ENCODE measurements at regions not wholly inside any gene's neighbourhood (a gene's known extent, or its start where the extent isn't known, plus 50 kb on each side); places are given as distances from the start of the nearest gene placed in this dataset.
"Not testable (repeated sequence)": the region's sequence is repeated elsewhere in the genome, so short reads cannot be mapped to it uniquely, and the experiment has no call there.

DNA sequence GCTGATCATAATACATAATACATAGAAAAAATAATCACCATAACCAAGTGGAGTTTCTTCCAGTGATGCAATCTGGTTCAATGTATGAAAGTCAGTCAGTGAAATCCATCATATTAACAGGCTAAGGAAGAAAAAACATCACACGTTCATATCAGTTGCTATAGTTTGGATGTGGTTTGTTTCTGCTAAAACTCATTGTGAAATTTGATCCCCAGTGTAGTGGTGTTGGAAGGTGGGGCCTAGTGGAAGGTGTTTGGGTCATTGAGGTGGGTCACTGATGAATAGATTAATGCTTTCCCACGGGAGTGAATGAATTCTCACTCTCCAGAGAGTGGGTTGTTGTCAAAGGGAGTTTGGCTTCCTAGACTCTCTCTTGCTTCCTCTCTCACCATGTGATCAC lies 84.6 kb upstream of the PTGDR start:
- ATAC-seq (ENCODE audit: low read depth) (no peak), DNase-seq (no peak)
- intact Hi-C loops (cut with micrococcal nuclease), result no loop called here
- POLR2A ChIA-PET, result no interaction called here
- CTCF ChIA-PET, result no interaction called here
- TF ChIP-seq, protein P1, sequence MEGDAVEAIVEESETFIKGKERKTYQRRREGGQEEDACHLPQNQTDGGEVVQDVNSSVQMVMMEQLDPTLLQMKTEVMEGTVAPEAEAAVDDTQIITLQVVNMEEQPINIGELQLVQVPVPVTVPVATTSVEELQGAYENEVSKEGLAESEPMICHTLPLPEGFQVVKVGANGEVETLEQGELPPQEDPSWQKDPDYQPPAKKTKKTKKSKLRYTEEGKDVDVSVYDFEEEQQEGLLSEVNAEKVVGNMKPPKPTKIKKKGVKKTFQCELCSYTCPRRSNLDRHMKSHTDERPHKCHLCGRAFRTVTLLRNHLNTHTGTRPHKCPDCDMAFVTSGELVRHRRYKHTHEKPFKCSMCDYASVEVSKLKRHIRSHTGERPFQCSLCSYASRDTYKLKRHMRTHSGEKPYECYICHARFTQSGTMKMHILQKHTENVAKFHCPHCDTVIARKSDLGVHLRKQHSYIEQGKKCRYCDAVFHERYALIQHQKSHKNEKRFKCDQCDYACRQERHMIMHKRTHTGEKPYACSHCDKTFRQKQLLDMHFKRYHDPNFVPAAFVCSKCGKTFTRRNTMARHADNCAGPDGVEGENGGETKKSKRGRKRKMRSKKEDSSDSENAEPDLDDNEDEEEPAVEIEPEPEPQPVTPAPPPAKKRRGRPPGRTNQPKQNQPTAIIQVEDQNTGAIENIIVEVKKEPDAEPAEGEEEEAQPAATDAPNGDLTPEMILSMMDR (IDR thresholded peaks at IDR 0.05), result no peak
- H3K4me1 Mint-ChIP-seq, result peaks cover 16% of the 10 kb centered on the region
- no peaks in the 10 kb centered on the region for H3K27me3 Mint-ChIP-seq
- H3K27ac Mint-ChIP-seq, result no peak overlapping the region
- H3K36me3 Mint-ChIP-seq (ENCODE audit: low read depth), result peaks cover 3% of the 10 kb centered on the region
- H3K9me3 Mint-ChIP-seq, result peaks cover 10% of the 10 kb centered on the region
- H3K4me3 Mint-ChIP-seq, result no peak overlapping the region

DNA sequence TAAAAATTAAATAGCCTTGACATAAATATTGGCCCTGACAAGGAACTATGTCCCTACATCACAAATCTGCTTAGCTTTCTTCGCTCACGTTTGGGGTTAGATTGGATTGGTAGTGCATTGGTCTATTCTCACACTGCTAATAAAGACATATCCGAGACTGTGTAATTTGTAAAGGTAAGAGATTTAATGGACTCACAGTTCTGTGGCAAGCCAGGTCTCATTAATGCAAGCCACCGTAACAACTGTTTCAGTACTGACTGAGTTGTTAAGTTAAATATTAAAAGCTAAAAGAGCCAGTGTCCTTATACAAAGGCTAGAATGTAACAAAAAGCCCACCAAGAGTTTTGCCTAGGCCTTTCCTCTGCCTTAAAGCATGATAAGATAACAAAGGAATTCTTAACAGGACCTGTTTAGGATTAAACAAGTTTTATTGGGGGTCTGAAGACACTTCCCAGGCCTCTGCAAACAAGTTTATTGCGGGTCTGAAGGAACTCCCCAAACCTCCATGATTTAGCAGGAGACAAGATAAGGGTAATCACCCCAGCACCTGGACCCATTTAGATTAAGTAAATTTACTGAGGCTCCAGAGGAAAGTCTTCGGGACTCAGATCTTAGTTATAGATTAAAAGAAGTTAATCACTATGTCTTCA lies 88.2 kb upstream of the PTGDR start:
- Mint-ChIP-seq H3K36me3 (ENCODE audit: low read depth) (peaks cover 3% of the 10 kb centered on the region), H3K27me3 (no peaks in the 10 kb centered on the region), H3K27ac (no peak overlapping the region), H3K4me1 (peaks cover 33% of the 10 kb centered on the region), H3K4me3 (no peak overlapping the region), H3K9me3 (peaks cover 7% of the 10 kb centered on the region)
- TF ChIP-seq, protein P1 (IDR thresholded peaks at IDR 0.05), result no peak
- POLR2A ChIA-PET, result no interaction called here
- ATAC-seq (ENCODE audit: low read depth), result no peak
- DNase-seq, result no peak
- intact Hi-C loops (cut with micrococcal nuclease), result loop anchor here (5.0 kb wide), 1 partner anchor 373 kb away; the partner anchor contains the start of genes GPR137C and TXNDC16
- CTCF ChIA-PET, result no interaction called here

DNA sequence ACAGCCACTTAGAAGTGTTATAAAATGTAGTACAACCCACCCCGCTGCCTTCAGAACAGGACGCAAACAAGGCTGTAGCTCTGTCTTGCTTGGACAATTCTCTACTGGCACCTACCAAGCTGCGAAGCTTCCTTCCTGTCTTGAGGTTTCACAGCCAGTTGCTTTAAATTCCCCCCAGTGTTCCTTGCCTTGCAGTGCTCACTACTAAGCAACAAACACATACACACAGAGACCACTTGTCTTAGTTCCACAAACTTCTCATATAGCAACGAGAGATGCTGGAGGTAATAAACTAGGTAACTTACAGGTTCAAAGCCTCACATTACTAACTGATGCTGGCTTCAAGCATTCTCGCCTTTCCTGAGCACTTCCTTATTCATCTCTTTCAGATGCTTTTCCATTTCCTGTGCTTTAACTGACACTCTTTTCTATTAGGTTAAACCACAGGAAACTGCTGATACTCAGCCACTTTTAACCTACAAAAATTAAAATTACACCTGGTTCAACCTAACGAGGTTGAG lies 91.5 kb upstream of the PTGDR start:
- ATAC-seq (ENCODE audit: low read depth), result peak; percentile 97
- TF ChIP-seq, protein P1 (IDR thresholded peaks at IDR 0.05), result no peak
- Mint-ChIP-seq H3K27ac (peak overlapping the region; percentile 67), H3K9me3 (peaks cover 11% of the 10 kb centered on the region), H3K27me3 (no peaks in the 10 kb centered on the region), H3K36me3 (ENCODE audit: low read depth) (peaks cover 3% of the 10 kb centered on the region), H3K4me3 (peak overlapping the region; percentile 65), H3K4me1 (peaks cover 41% of the 10 kb centered on the region)
- intact Hi-C loops (cut with micrococcal nuclease), result loop anchor here (1.0 to 5.0 kb wide), 2 partner anchors 13 to 376 kb away; partner anchors contain the start of genes GPR137C and TXNDC16
- DNase-seq, result peak; percentile 20
- ChIA-PET CTCF (no interaction called here), POLR2A (interaction anchor here (1.3 kb wide), 1 partner anchor 149 kb away, joined by 3 read pairs; no protein-coding TSS in a partner anchor)

DNA sequence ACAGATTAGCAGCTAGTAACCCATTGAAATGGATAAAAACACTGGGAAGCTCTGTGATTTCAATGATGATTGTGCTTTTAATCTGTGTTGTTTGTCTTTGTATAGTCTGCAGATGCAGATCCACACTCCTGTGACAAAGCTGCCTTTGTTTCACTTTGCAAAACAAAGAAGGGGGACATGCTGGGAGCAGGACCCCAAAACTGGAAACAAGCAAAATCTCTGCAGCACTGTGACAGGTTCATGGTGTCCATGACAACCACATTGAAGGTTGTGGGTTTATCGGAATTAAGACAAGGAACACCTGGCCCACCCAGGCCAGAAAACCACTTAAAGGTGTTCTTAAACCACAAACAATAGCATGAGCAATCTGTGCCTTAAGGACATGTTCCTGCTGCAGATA lies 95.6 kb upstream of the PTGDR start:
- intact Hi-C loops (cut with micrococcal nuclease); H3K4me3 Mint-ChIP-seq; H3K27me3 Mint-ChIP-seq; H3K36me3 Mint-ChIP-seq (ENCODE audit: low read depth); DNase-seq; CTCF ChIA-PET; ATAC-seq (ENCODE audit: low read depth); POLR2A ChIA-PET; H3K27ac Mint-ChIP-seq: not testable (repeated sequence)
- Mint-ChIP-seq H3K9me3 (peaks cover 15% of the 10 kb centered on the region), H3K4me1 (peaks cover 32% of the 10 kb centered on the region)

DNA sequence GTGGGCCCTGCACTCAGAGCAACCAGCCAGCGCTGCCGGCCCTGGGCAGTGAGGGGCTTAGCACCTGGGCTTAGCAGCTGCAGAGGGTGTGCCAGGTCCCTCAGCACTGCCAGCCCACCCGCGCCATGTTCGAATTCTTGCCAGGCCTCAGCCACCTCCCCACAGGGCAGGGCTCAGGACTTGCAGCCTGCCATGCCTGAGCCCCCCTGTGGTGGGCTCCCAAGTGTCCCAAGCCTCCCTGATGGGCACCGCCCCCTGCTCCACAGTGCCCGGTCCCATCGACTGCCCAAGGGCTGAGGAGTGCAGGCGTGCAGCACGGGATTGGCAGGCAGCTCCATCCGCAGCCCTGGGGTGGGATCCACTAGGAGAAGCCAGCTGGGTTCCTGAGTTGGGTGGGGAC lies 98.0 kb upstream of the NID2 start:
- ChIA-PET POLR2A (no interaction called here), CTCF (no interaction called here)
- no peak for DNase-seq
- Mint-ChIP-seq H3K36me3 (ENCODE audit: low read depth) (no peaks in the 10 kb centered on the region), H3K4me3 (no peak overlapping the region), H3K9me3 (peaks cover 11% of the 10 kb centered on the region), H3K4me1 (peaks cover under 1% of the 10 kb centered on the region), H3K27me3 (no peaks in the 10 kb centered on the region), H3K27ac (no peak overlapping the region)
- TF ChIP-seq, protein P1 (IDR thresholded peaks at IDR 0.05), result no peak
- intact Hi-C loops (cut with micrococcal nuclease), result no loop called here
- ATAC-seq (ENCODE audit: low read depth), result no peak
